ENCODE measurements at regions not wholly inside any gene's neighbourhood (a gene's known extent, or its start where the extent isn't known, plus 50 kb on each side); places are given as distances from the start of the nearest gene placed in this dataset.

DNA sequence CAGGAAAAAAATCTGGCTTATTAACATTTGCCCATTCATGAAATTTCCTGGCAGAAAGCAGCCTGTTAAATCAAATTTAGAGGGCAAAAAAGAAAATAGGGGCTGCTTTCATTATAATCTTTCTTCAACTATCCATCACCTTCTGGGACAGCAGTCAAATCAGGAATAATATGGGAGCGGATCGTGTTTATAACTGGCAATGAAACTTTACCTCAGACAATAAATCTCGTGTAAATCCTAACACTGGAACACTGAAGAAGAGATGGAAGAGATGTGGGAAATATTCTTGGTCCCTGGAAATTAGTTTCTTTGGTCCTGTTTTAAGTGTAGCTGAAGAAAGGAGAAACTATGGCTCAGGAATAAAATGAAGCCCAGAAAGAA is 77.5 kb upstream of the SERTAD2 start:
- TF ChIP-seq CTCF (IDR thresholded peaks at IDR 0.05; ENCODE audit: low read depth, low read length) (no peak), POLR2A (IDR thresholded peaks at IDR 0.05; ENCODE audit: extremely low read depth, insufficient read length) (no peak), MAX (IDR thresholded peaks at IDR 0.05; ENCODE audit: low read depth, low read length) (no peak)

All from NB4 (cell line).